IPS-15b (cell line): ENCODE measurements at regions not wholly inside any gene's neighbourhood (a gene's known extent, or its start where the extent isn't known, plus 50 kb on each side); places are given as distances from the start of the nearest gene placed in this dataset.
"Not testable (repeated sequence)": the region's sequence is repeated elsewhere in the genome, so short reads cannot be mapped to it uniquely, and the experiment has no call there.

Source experiments
- H3K27me3 ChIP-seq: one replicate; pipeline ENCODE4 v1.6.1; 2013; ENCODE audit warnings: low read length; ENCODE audit not compliant: control insufficient read depth, insufficient read depth
- H3K36me3 ChIP-seq: one replicate; pipeline ENCODE4 v1.6.1; 2013; ENCODE audit warnings: low read length; ENCODE audit not compliant: control insufficient read depth, insufficient read depth
- H3K4me1 ChIP-seq: one replicate; pipeline ENCODE4 v1.6.1; 2013; ENCODE audit warnings: mild to moderate bottlenecking, low read length; ENCODE audit not compliant: control insufficient read depth, insufficient read depth
- H3K4me3 ChIP-seq: one replicate; pipeline ENCODE4 v1.5.1; 2013; ENCODE audit warnings: low read depth, low read length
- H3K9ac ChIP-seq: one replicate; pipeline ENCODE4 v1.6.1; 2013; ENCODE audit warnings: low read depth, mild to moderate bottlenecking, low read length
- H3K9me3 ChIP-seq: one replicate; pipeline ENCODE4 v1.6.1; 2013; ENCODE audit warnings: mild to moderate bottlenecking, low read length; ENCODE audit not compliant: control insufficient read depth, insufficient read depth

DNA sequence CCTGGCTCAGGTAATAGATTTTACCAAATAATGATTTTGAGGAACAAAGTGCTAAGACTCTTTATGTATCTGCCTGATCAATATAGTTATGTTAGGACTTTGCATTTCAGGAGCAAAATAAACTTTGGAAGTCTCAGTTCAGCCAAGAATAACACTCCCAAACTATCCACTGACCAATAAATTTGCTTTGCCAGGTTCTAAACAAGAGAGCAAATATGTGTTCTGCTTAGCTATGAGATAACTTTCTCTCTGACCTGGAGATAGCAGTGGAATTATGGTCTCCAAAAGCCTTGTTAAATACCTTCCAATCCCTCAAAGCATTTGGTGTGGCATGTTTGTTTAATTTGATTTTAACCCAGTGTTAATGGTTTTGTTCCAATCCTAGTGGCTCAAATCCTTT lies 1541.1 kb downstream of the FAM181B start:
- Histone ChIP-seq H3K9me3 (no peaks in the 10 kb centered on the region), H3K36me3 (no peaks in the 10 kb centered on the region), H3K27me3 (no peaks in the 10 kb centered on the region), H3K9ac (no peak overlapping the region), H3K4me3 (no peak overlapping the region), H3K4me1 (no peaks in the 10 kb centered on the region)

DNA sequence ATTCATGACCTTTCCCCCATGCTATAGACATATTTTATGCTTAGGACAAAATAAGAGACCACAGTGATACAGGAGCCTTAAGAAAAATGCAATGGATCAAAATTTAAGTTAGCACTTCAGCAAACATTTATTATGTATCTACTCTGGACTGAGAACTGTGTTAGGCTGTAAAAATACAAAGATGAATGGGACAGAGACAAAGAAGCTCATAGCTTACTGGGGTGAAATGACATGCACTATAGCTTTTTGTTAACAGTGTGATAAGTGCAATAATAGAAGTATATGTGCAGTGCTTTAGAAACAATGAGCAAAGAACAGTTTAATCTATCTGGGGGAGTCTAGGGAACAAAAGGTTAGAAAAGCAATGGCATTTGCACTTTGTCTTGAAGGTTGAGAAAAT lies 1543.1 kb downstream of the FAM181B start:
- Histone ChIP-seq H3K36me3 (no peaks in the 10 kb centered on the region), H3K4me3 (no peak overlapping the region), H3K4me1 (no peaks in the 10 kb centered on the region), H3K27me3 (no peaks in the 10 kb centered on the region), H3K9ac (no peak overlapping the region), H3K9me3 (no peaks in the 10 kb centered on the region)

DNA sequence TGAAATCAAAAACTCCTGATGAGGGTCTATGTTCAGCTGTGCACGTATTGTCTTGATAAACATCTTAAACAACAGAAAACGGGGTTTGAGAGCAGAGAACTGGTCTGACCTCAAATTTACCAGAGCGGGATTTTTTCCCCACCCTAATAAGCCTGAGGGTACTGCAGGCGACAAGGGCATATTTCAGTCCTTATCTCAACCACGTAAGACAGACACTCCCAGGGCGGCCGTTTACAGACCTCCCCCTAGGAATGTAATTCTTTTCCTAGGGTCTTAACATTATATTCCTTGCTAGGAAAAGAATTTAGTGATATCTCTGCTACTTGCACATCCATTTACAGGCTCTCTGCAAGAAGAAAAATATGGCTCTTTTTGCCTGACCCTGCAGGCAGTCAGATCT lies 1546.6 kb downstream of the FAM181B start:
- H3K9me3 ChIP-seq, H3K4me1 ChIP-seq, H3K4me3 ChIP-seq, H3K27me3 ChIP-seq, H3K9ac ChIP-seq, H3K36me3 ChIP-seq: not testable (repeated sequence)

DNA sequence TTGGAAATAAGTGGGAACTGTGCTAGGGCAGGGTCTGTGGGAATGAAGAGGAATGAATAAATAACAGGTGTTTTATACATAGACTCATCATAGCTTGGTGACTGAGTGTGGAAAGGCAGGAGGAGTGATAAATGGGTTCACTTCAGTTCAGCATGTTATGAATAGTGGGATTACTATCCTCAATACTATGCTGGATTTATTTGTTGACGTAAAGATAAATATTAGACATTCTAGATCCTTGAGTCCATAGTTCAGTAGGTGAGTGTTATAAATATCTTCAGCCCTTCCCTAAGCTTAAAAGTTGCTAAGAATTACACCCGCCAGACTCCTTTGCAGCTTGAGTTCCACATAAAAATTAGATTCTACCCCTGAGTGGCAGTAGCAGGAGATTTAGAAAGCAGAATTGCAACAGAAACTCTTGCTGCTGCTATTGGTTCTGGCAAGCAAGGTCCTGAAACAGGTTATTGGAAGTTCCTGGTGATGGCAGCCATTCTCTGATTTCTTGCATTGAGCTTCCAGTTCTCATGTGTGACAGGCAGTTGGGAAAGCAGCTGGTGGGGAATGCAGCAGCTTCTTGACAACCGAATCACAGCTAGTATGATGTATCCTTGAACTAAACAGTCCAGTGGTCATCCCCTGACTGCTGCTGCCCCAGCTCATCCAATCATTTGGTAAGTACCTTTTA lies 1558.9 kb downstream of the FAM181B start:
- H3K4me3 ChIP-seq: no peak overlapping the region
- H3K9me3 ChIP-seq: no peaks in the 10 kb centered on the region
- no peaks in the 10 kb centered on the region for H3K36me3 ChIP-seq
- H3K4me1 ChIP-seq: no peaks in the 10 kb centered on the region
- H3K9ac ChIP-seq: no peak overlapping the region
- no peaks in the 10 kb centered on the region for H3K27me3 ChIP-seq

DNA sequence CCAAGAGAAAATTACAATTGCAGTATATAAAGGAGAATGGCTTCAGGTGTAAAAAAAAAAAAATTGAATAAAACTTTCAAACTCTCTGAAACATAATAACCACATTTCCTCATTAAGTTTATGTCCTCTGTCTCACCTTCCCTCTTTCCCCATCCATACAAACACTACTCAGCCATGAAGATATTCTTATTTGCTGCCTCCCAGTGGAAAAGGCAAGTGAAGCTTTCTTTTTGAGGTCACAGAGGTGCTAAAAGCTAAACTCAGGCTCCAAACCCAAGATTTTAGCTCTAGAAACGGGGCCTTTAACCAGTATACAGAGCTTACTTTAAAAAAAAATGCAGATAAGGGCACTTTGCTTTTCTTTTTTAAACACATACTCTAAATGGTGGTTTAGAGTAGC lies 1568.5 kb downstream of the FAM181B start:
- Histone ChIP-seq H3K4me1 (no peaks in the 10 kb centered on the region), H3K27me3 (no peaks in the 10 kb centered on the region), H3K36me3 (no peaks in the 10 kb centered on the region), H3K9ac (no peak overlapping the region), H3K9me3 (no peaks in the 10 kb centered on the region), H3K4me3 (no peak overlapping the region)

DNA sequence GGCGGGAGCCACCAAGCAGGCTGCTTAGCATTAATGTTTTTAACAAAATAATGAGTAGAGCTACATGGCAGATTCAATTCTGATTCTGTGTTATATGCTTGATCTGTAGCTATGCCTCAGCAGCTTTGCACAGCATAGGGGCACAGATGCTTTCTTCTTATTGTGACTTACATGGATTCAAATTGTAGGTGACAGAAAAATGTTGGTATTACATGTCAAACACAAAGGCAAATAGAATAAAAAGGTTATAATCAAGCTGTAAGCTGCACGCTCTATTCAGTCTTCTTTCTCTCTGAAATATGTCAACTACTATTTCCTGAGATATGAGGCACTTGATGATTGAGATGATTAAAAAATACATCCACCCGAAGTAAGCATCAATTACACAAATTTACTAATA lies 1573.8 kb downstream of the FAM181B start:
- Histone ChIP-seq H3K4me3 (no peak overlapping the region), H3K36me3 (no peaks in the 10 kb centered on the region), H3K27me3 (no peaks in the 10 kb centered on the region), H3K9ac (no peak overlapping the region), H3K9me3 (no peaks in the 10 kb centered on the region), H3K4me1 (no peaks in the 10 kb centered on the region)

DNA sequence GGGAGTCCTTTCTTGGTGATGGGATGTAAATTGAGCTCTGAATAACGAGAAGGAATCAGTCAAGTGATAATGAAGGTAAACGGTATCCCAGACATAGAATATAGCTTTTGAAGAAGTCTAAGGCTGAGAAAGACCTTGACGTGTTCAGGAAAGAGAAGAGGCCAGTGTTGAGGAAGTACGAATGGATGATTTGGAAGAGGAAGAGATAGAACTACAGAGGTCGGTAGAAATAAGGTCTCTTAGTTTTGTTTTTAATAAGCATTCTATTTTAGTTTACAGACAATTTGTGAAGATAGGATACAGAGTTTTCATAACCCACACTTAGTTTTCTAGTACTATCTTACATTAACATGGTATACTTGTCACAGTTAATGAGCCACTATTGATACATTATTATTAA lies 1598.1 kb downstream of the FAM181B start:
- Histone ChIP-seq H3K27me3 (no peaks in the 10 kb centered on the region), H3K4me3 (no peak overlapping the region)

DNA sequence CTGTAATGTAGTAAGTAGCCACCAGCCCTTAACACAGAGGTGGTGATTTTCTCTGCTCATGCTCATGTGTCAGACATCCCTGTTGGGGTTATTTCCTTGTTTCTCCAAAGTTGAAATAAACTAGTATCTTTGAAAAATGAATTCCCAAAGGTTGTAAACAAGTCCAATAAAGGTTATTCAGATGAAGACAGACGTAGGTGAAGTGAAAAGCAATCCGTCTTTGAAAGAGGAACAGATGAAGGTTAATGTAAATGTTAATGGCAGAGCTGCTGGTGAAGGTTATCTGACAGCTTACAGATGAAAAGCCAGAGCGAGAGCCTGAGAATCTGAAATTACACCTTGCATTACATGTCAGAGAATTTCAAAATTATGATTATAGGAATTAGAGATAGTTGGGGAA lies 1604.0 kb downstream of the FAM181B start:
- Histone ChIP-seq H3K4me1 (no peaks in the 10 kb centered on the region), H3K27me3 (no peaks in the 10 kb centered on the region), H3K9ac (no peak overlapping the region), H3K4me3 (no peak overlapping the region), H3K36me3 (no peaks in the 10 kb centered on the region), H3K9me3 (no peaks in the 10 kb centered on the region)

More for the DNA sequence above, 1598.1 kb downstream of the FAM181B start:
- H3K9ac ChIP-seq: no peak overlapping the region
- no peaks in the 10 kb centered on the region for H3K9me3 ChIP-seq
- no peaks in the 10 kb centered on the region for H3K4me1 ChIP-seq
- no peaks in the 10 kb centered on the region for H3K36me3 ChIP-seq

DNA sequence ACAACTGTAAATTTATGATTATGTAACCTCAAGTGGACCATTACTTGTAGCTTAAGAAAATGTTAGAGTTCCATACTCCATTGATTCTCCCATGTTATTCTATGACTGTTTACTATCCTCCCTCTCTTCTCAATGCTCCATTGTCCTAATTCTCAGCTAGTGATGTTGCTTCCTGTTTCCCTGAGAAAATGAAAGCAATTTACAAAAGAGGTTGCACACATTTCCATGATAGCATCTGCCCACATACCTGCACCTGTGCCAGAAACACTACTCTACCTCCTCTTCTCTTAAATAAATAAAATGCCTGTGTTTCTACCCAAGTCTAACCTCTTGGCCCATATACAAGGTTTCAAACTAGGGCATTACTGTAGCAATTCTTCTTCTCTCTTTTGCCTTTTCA lies 1620.9 kb downstream of the FAM181B start:
- Histone ChIP-seq H3K36me3 (no peaks in the 10 kb centered on the region), H3K9me3 (no peaks in the 10 kb centered on the region), H3K9ac (no peak overlapping the region), H3K4me1 (no peaks in the 10 kb centered on the region), H3K4me3 (no peak overlapping the region), H3K27me3 (no peaks in the 10 kb centered on the region)

DNA sequence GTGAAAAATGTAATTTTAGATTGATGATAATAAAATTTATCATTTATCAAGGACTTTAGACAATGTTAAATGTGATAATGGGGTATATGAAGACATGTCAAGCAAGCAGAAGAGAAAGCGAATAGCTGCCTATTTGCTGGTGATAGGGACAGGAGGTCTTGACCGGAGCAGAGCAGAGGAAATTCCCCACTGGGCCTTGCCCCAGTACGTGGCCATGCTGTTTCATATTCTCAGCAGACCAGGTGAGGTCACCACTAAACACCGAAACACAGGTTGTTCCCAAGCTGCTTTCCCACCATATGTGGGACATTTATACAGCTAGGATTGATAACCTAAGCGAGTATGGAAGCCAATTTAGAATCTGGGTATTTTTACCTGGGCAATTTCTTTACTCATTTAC lies 1629.6 kb downstream of the FAM181B start:
- Histone ChIP-seq H3K4me3 (no peak overlapping the region), H3K27me3 (no peaks in the 10 kb centered on the region), H3K36me3 (no peaks in the 10 kb centered on the region), H3K4me1 (no peaks in the 10 kb centered on the region), H3K9ac (no peak overlapping the region), H3K9me3 (no peaks in the 10 kb centered on the region)

DNA sequence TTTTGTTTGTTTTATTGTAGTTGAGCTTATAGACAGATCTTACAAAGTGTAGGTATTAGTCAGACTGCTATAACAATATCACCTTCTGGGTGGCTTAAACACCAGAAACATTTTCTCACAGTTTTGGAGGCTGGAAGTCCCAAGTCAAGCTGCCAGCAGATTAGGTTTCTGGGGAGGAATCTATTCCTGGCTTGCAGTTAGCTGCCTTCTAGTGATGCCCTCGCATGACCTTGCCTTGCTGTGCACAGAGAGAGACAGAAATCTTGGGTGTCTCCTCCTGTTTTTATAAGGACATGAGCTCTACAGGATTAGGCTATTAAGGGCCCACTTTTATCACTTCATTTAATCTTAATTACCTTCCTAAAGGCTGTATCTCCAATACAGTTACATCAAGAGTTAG lies 1635.2 kb downstream of the FAM181B start:
- Histone ChIP-seq H3K9ac (no peak overlapping the region), H3K9me3 (no peaks in the 10 kb centered on the region), H3K4me3 (no peak overlapping the region), H3K36me3 (no peaks in the 10 kb centered on the region), H3K27me3 (no peaks in the 10 kb centered on the region), H3K4me1 (no peaks in the 10 kb centered on the region)

DNA sequence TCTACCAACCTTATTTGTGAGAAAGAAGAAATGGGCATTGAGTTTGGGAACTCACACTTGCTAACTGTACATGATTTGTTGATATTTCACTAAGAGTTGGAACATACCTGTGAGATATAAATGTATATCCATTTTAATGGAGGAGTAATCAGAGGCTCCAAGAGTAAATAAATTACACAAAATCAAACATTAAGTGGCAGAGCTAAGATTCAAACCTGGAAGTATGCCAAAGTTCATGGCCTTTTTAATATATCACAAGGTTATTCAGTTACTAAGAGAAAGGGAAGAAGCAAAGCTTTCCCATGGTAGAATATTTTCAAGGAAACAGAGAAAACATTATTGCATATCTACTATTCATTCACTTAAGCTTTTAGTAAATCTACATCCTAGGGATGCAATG lies 1641.1 kb downstream of the FAM181B start:
- Histone ChIP-seq H3K9me3 (no peaks in the 10 kb centered on the region), H3K4me1 (no peaks in the 10 kb centered on the region), H3K36me3 (no peaks in the 10 kb centered on the region), H3K4me3 (no peak overlapping the region), H3K27me3 (no peaks in the 10 kb centered on the region), H3K9ac (no peak overlapping the region)
